GM23248 (cell line): ENCODE measurements at regions not wholly inside any gene's neighbourhood (a gene's known extent, or its start where the extent isn't known, plus 50 kb on each side); places are given as distances from the start of the nearest gene placed in this dataset.

Experiments used
- DNase-seq: peaks from one replicate; pipeline ENCODE4 v3.0.0-alpha.2; 2015
- H2AFZ ChIP-seq: fragments of 200-600 bp; sonication (generic); 2 replicates; pipeline ENCODE4 v1.6.1; 2016; ENCODE audit warnings: antibody characterized with exemption
- H3F3A ChIP-seq: fragments of 200-600 bp; sonication (generic); 2 replicates; pipeline ENCODE4 v1.6.1; 2016; ENCODE audit warnings: mild to moderate bottlenecking, antibody characterized with exemption, mixed run types; ENCODE audit not compliant: insufficient read depth
- H3K27ac ChIP-seq: fragments of 200-600 bp; sonication (generic); 2 replicates; pipeline ENCODE4 v1.5.1; 2016; ENCODE audit warnings: mild to moderate bottlenecking
- H3K27me3 ChIP-seq: fragments of 200-600 bp; sonication (generic); replicated peaks from 2 replicates; pipeline ENCODE4 v1.6.1; 2016; ENCODE audit warnings: mild to moderate bottlenecking; ENCODE audit not compliant: insufficient read depth
- H3K36me3 ChIP-seq: fragments of 200-600 bp; sonication (generic); 2 replicates; pipeline ENCODE4 v1.6.1; 2016; ENCODE audit warnings: low read depth, mild to moderate bottlenecking
- H3K4me1 ChIP-seq: fragments of 200-600 bp; sonication (generic); 2 replicates; pipeline ENCODE4 v1.6.1; 2016; ENCODE audit warnings: mild to moderate bottlenecking; ENCODE audit not compliant: insufficient read depth
- H3K4me2 ChIP-seq: fragments of 200-600 bp; sonication (generic); one replicate; pipeline ENCODE4 v1.6.1; 2016; ENCODE audit warnings: mild to moderate bottlenecking; ENCODE audit not compliant: unreplicated experiment
- H3K4me3 ChIP-seq: fragments of 200-600 bp; sonication (generic); 2 replicates; pipeline ENCODE4 v1.5.1; 2016; ENCODE audit warnings: mild to moderate bottlenecking
- H3K79me2 ChIP-seq: fragments of 200-600 bp; sonication (generic); 2 replicates; pipeline ENCODE4 v1.6.1; 2016; ENCODE audit warnings: mild to moderate bottlenecking; ENCODE audit not compliant: insufficient read depth
- H3K9ac ChIP-seq: fragments of 200-600 bp; sonication (generic); 2 replicates; pipeline ENCODE4 v1.6.1; 2016; ENCODE audit warnings: mild to moderate bottlenecking
- H3K9me2 ChIP-seq: fragments of 200-600 bp; sonication (generic); 2 replicates; pipeline ENCODE4 v1.6.1; 2016; ENCODE audit warnings: mixed run types, mild to moderate bottlenecking, moderate library complexity; ENCODE audit not compliant: insufficient read depth
- H3K9me3 ChIP-seq: fragments of 200-600 bp; sonication (generic); one replicate; pipeline ENCODE4 v1.6.1; 2017; ENCODE audit warnings: low read depth
- H4K20me1 ChIP-seq: fragments of 200-600 bp; sonication (generic); 2 replicates; pipeline ENCODE4 v1.6.0; 2016; ENCODE audit not compliant: insufficient read depth
- EZH2 ChIP-seq: fragments of 200-600 bp; sonication (generic); IDR thresholded peaks from 2 replicates; pipeline ENCODE4 v1.6.1; 2018; ENCODE audit warnings: antibody characterized with exemption, mild to moderate bottlenecking; ENCODE audit not compliant: insufficient read depth, poor library complexity, severe bottlenecking
- EZH2phosphoT487 ChIP-seq: fragments of 200-600 bp; sonication (generic); IDR thresholded peaks from 2 replicates; pipeline ENCODE4 v1.6.1; 2018; ENCODE audit warnings: antibody characterized with exemption, moderate library complexity, mild to moderate bottlenecking, low read depth; ENCODE audit not compliant: insufficient read depth
- WGBS, 2 experiments: methylation state at CpG; one replicate each; pipeline ENCODE4 v1.1.6; 2015 to 2017; ENCODE audit warnings: low lambda C conversion rate in 2 of 2, low coverage in 1 of 2; ENCODE audit errors: missing lambda C conversion rate in 2 of 2; 5-methylcytosine and 5-hydroxymethylcytosine counted together
- in situ Hi-C: fragments of 300-500 bp; cut with MboI; formaldehyde crosslinking; loops from 2 replicates; pipeline ENCODE4 v1.15.0; 2020

GRCh38 chr2:70381821-70382220, 80.0 kb upstream of the FAM136A start:
- Histone ChIP-seq H3F3A (peaks cover 21% of the 10 kb centered on the region), H3K9me2 (no peaks in the 10 kb centered on the region), H3K27me3 (no peaks in the 10 kb centered on the region), H3K4me1 (peaks cover 21% of the 10 kb centered on the region), H3K79me2 (no peaks in the 10 kb centered on the region), H3K4me3 (peak overlapping the region; percentile 40), H3K36me3 (no peaks in the 10 kb centered on the region), H2AFZ (peak overlapping the region; percentile 37), H3K9me3 (no peaks in the 10 kb centered on the region), H4K20me1 (no peaks in the 10 kb centered on the region), H3K4me2 (peak overlapping the region; percentile 71), H3K9ac (peak overlapping the region; percentile 57), H3K27ac (peak overlapping the region; percentile 88)
- in situ Hi-C loops, result no loop called here
- TF ChIP-seq EZH2phosphoT487 (no peak), EZH2 (no peak)
- WGBS, 2 experiments, result 18 to 23% methylated on average over 6 of the region's 6 CpGs
- DNase-seq, result peak; percentile 89

- H3K4me3 ChIP-seq, result peak overlapping the region; percentile 40
- TF ChIP-seq EZH2phosphoT487, result no peak
- TF ChIP-seq EZH2, result no peak
- H3K79me2 ChIP-seq, result no peaks in the 10 kb centered on the region
- peak overlapping the region; percentile 71 for H3K4me2 ChIP-seq
- peak; percentile 60 for DNase-seq
- peaks cover 21% of the 10 kb centered on the region for H3F3A ChIP-seq
- no peaks in the 10 kb centered on the region for H3K27me3 ChIP-seq
- 5 to 6% methylated on average over 1 of the region's 1 CpG for WGBS, 2 experiments
- H3K9me3 ChIP-seq, result no peaks in the 10 kb centered on the region
- H2AFZ ChIP-seq, result peak overlapping the region; percentile 37
- no peaks in the 10 kb centered on the region for H3K36me3 ChIP-seq
- H3K27ac ChIP-seq, result peak overlapping the region; percentile 88
- in situ Hi-C loops, result no loop called here
- peak overlapping the region; percentile 57 for H3K9ac ChIP-seq
- H3K9me2 ChIP-seq, result no peaks in the 10 kb centered on the region
- no peaks in the 10 kb centered on the region for H4K20me1 ChIP-seq
- H3K4me1 ChIP-seq, result peaks cover 21% of the 10 kb centered on the region
Observed at GRCh38 chr2:70381235-70381634, 79.4 kb upstream of the FAM136A start.

GRCh38 chr2:70380621-70381020, 78.8 kb upstream of the FAM136A start:
- Histone ChIP-seq H3K27ac (peak overlapping the region; percentile 88), H4K20me1 (no peaks in the 10 kb centered on the region), H3K4me3 (0 out of 2 replicates have a peak overlapping the region, but pooled peaks have one; percentile 40), H3F3A (peaks cover 21% of the 10 kb centered on the region), H3K4me2 (peak overlapping the region; percentile 71), H3K36me3 (no peaks in the 10 kb centered on the region), H3K27me3 (no peaks in the 10 kb centered on the region), H2AFZ (peak overlapping the region; percentile 37), H3K9me3 (no peaks in the 10 kb centered on the region), H3K79me2 (no peaks in the 10 kb centered on the region), H3K9ac (no peak overlapping the region), H3K9me2 (no peaks in the 10 kb centered on the region), H3K4me1 (peaks cover 21% of the 10 kb centered on the region)
- no peak for DNase-seq
- 60 to 67% methylated on average over 4 of the region's 4 CpGs for WGBS, 2 experiments
- in situ Hi-C loops, result no loop called here
- TF ChIP-seq EZH2, result no peak
- no peak for TF ChIP-seq EZH2phosphoT487

- no peak for TF ChIP-seq EZH2
- no peak for TF ChIP-seq EZH2phosphoT487
- H3K36me3 ChIP-seq, result no peaks in the 10 kb centered on the region
- in situ Hi-C loops, result no loop called here
- no peak overlapping the region for H3K9ac ChIP-seq
- peaks cover 11% of the 10 kb centered on the region; the same call in 1 of the 2 replicates for H3F3A ChIP-seq
- H4K20me1 ChIP-seq, result no peaks in the 10 kb centered on the region
- peaks cover 13% of the 10 kb centered on the region for H3K4me1 ChIP-seq
- no peaks in the 10 kb centered on the region for H3K9me3 ChIP-seq
- no peak for DNase-seq
- H3K4me2 ChIP-seq, result no peak overlapping the region
- H3K4me3 ChIP-seq, result no peak overlapping the region
- no peak overlapping the region for H2AFZ ChIP-seq
- H3K9me2 ChIP-seq, result no peaks in the 10 kb centered on the region
- no peaks in the 10 kb centered on the region for H3K27me3 ChIP-seq
- H3K27ac ChIP-seq, result no peak overlapping the region
- WGBS, 2 experiments, result 45 to 48% methylated on average over 2 of the region's 2 CpGs
- no peaks in the 10 kb centered on the region for H3K79me2 ChIP-seq
Observed at GRCh38 chr2:70374616-70375015, 72.7 kb upstream of the FAM136A start.
